ENCODE measurements at regions not wholly inside any gene's neighbourhood (a gene's known extent, or its start where the extent isn't known, plus 50 kb on each side); places are given as distances from the start of the nearest gene placed in this dataset.

GRCh38 chr4:23648854-23649596 is 240.8 kb downstream of the PPARGC1A start:
- no peaks in the 10 kb centered on the region for H3K4me1 ChIP-seq (ENCODE audit: insufficient read depth, low read length)
- DNase-seq, result no peak
- no peak overlapping the region for H2AFZ ChIP-seq (ENCODE audit: low read depth, low read length)
- H3K9me3 ChIP-seq (ENCODE audit: insufficient read depth, low read length, severe bottlenecking), result no peaks in the 10 kb centered on the region
- H3K4me2 ChIP-seq (ENCODE audit: insufficient read depth, low read length), result no peak overlapping the region
- H4K20me1 ChIP-seq (ENCODE audit: insufficient read depth, low read length), result no peaks in the 10 kb centered on the region
- ATAC-seq (ENCODE audit: insufficient read depth, low read depth), result no peak
- H3K27me3 ChIP-seq (ENCODE audit: insufficient read depth, low read length, poor library complexity), result no peaks in the 10 kb centered on the region
- H3K9ac ChIP-seq (ENCODE audit: low read depth, low read length), result no peak overlapping the region
- H3K36me3 ChIP-seq (ENCODE audit: insufficient read depth, low read length), result no peaks in the 10 kb centered on the region
- no peak overlapping the region for H3K4me3 ChIP-seq (ENCODE audit: low read depth in 1 of 2, low read length in 2 of 2)
- TF ChIP-seq EZH2 (IDR thresholded peaks at IDR 0.05; ENCODE audit: borderline replicate concordance, low read depth, low read length, severe bottlenecking) (no peak), CTCF (IDR thresholded peaks at IDR 0.05; ENCODE audit: borderline replicate concordance, extremely low read depth, low read length, poor library complexity, severe bottlenecking) (no peak)
- no peak overlapping the region for H3K27ac ChIP-seq (ENCODE audit: low read length)
- H3K79me2 ChIP-seq (ENCODE audit: insufficient read depth, low read length), result no peaks in the 10 kb centered on the region

GRCh38 chr4:23635468-23635867 is 254.4 kb downstream of the PPARGC1A start:
- Histone ChIP-seq H3K27ac (ENCODE audit: low read length) (no peak overlapping the region), H3K4me3 (ENCODE audit: low read depth in 1 of 2, low read length in 2 of 2) (no peak overlapping the region), H2AFZ (ENCODE audit: low read depth, low read length) (no peak overlapping the region), H4K20me1 (ENCODE audit: insufficient read depth, low read length) (no peaks in the 10 kb centered on the region), H3K36me3 (ENCODE audit: insufficient read depth, low read length) (no peaks in the 10 kb centered on the region), H3K9ac (ENCODE audit: low read depth, low read length) (no peak overlapping the region), H3K4me2 (ENCODE audit: insufficient read depth, low read length) (no peak overlapping the region), H3K79me2 (ENCODE audit: insufficient read depth, low read length) (no peaks in the 10 kb centered on the region), H3K4me1 (ENCODE audit: insufficient read depth, low read length) (no peaks in the 10 kb centered on the region), H3K27me3 (ENCODE audit: insufficient read depth, low read length, poor library complexity) (no peaks in the 10 kb centered on the region), H3K9me3 (ENCODE audit: insufficient read depth, low read length, severe bottlenecking) (no peaks in the 10 kb centered on the region)
- ATAC-seq (ENCODE audit: insufficient read depth, low read depth) (no peak), DNase-seq (no peak)
- TF ChIP-seq CTCF (IDR thresholded peaks at IDR 0.05; ENCODE audit: borderline replicate concordance, extremely low read depth, low read length, poor library complexity, severe bottlenecking) (no peak), EZH2 (IDR thresholded peaks at IDR 0.05; ENCODE audit: borderline replicate concordance, low read depth, low read length, severe bottlenecking) (no peak)

- no peaks in the 10 kb centered on the region for H3K4me1 ChIP-seq (ENCODE audit: insufficient read depth, low read length)
- H4K20me1 ChIP-seq (ENCODE audit: insufficient read depth, low read length), result no peaks in the 10 kb centered on the region
- ATAC-seq (ENCODE audit: insufficient read depth, low read depth) (no peak), DNase-seq (no peak)
- H3K9ac ChIP-seq (ENCODE audit: low read depth, low read length), result no peak overlapping the region
- H3K79me2 ChIP-seq (ENCODE audit: insufficient read depth, low read length), result no peaks in the 10 kb centered on the region
- H3K9me3 ChIP-seq (ENCODE audit: insufficient read depth, low read length, severe bottlenecking), result no peaks in the 10 kb centered on the region
- no peak overlapping the region for H3K4me3 ChIP-seq (ENCODE audit: low read depth in 1 of 2, low read length in 2 of 2)
- H3K27me3 ChIP-seq (ENCODE audit: insufficient read depth, low read length, poor library complexity), result no peaks in the 10 kb centered on the region
- no peak overlapping the region for H3K27ac ChIP-seq (ENCODE audit: low read length)
- H2AFZ ChIP-seq (ENCODE audit: low read depth, low read length), result no peak overlapping the region
- H3K36me3 ChIP-seq (ENCODE audit: insufficient read depth, low read length), result no peaks in the 10 kb centered on the region
- H3K4me2 ChIP-seq (ENCODE audit: insufficient read depth, low read length), result no peak overlapping the region
- TF ChIP-seq CTCF (IDR thresholded peaks at IDR 0.05; ENCODE audit: borderline replicate concordance, extremely low read depth, low read length, poor library complexity, severe bottlenecking) (no peak), EZH2 (IDR thresholded peaks at IDR 0.05; ENCODE audit: borderline replicate concordance, low read depth, low read length, severe bottlenecking) (no peak)
These were observed 258.4 kb downstream of the PPARGC1A start for GRCh38 chr4:23631255-23631950.

All from DND-41 (cell line).